ENCODE measurements at regions not wholly inside any gene's neighbourhood (a gene's known extent, or its start where the extent isn't known, plus 50 kb on each side); places are given as distances from the start of the nearest gene placed in this dataset.

- DNase-seq (ENCODE audit: low read depth): no peak
- Histone ChIP-seq H3K9me3 (ENCODE audit: control insufficient read depth, low read length) (peaks cover 6% of the 10 kb centered on the region), H3K36me3 (ENCODE audit: control insufficient read depth, insufficient read depth, low read length, severe bottlenecking) (no peaks in the 10 kb centered on the region), H3K9ac (ENCODE audit: low read length) (no peak overlapping the region), H3K27me3 (replicated peaks; ENCODE audit: control insufficient read depth, insufficient read depth, low read length) (no peaks in the 10 kb centered on the region), H3K4me1 (ENCODE audit: control insufficient read depth, insufficient read depth, low read length) (peaks cover 5% of the 10 kb centered on the region), H3K4me3 (ENCODE audit: low read length) (no peak overlapping the region)
Observed at GRCh38 chr12:29940811-29941210, 157.1 kb upstream of the TMTC1 start.

GRCh38 chr12:29930503-29930902, 146.8 kb upstream of the TMTC1 start:
- Histone ChIP-seq H3K36me3 (ENCODE audit: control insufficient read depth, insufficient read depth, low read length, severe bottlenecking) (no peaks in the 10 kb centered on the region), H3K27me3 (replicated peaks; ENCODE audit: control insufficient read depth, insufficient read depth, low read length) (peaks cover 8% of the 10 kb centered on the region), H3K4me3 (ENCODE audit: low read length) (no peak overlapping the region), H3K4me1 (ENCODE audit: control insufficient read depth, insufficient read depth, low read length) (no peaks in the 10 kb centered on the region), H3K9me3 (ENCODE audit: control insufficient read depth, low read length) (no peaks in the 10 kb centered on the region), H3K9ac (ENCODE audit: low read length) (no peak overlapping the region)
- no peak for DNase-seq (ENCODE audit: low read depth)

GRCh38 chr12:29929295-29929694, 145.6 kb upstream of the TMTC1 start:
- DNase-seq (ENCODE audit: low read depth): no peak
- peaks cover 8% of the 10 kb centered on the region for H3K27me3 ChIP-seq (replicated peaks; ENCODE audit: control insufficient read depth, insufficient read depth, low read length)
- no peak overlapping the region for H3K4me3 ChIP-seq (ENCODE audit: low read length)
- no peaks in the 10 kb centered on the region for H3K4me1 ChIP-seq (ENCODE audit: control insufficient read depth, insufficient read depth, low read length)
- no peaks in the 10 kb centered on the region for H3K36me3 ChIP-seq (ENCODE audit: control insufficient read depth, insufficient read depth, low read length, severe bottlenecking)
- H3K9ac ChIP-seq (ENCODE audit: low read length): no peak overlapping the region
- H3K9me3 ChIP-seq (ENCODE audit: control insufficient read depth, low read length): no peaks in the 10 kb centered on the region

GRCh38 chr12:29921307-29921706, 137.6 kb upstream of the TMTC1 start:
- Histone ChIP-seq H3K9ac (ENCODE audit: low read length) (no peak overlapping the region), H3K4me3 (ENCODE audit: low read length) (no peak overlapping the region), H3K36me3 (ENCODE audit: control insufficient read depth, insufficient read depth, low read length, severe bottlenecking) (no peaks in the 10 kb centered on the region), H3K4me1 (ENCODE audit: control insufficient read depth, insufficient read depth, low read length) (no peaks in the 10 kb centered on the region), H3K27me3 (replicated peaks; ENCODE audit: control insufficient read depth, insufficient read depth, low read length) (no peaks in the 10 kb centered on the region), H3K9me3 (ENCODE audit: control insufficient read depth, low read length) (no peaks in the 10 kb centered on the region)
- no peak for DNase-seq (ENCODE audit: low read depth)

GRCh38 chr12:29908157-29908556, 124.4 kb upstream of the TMTC1 start:
- no peak overlapping the region for H3K9ac ChIP-seq (ENCODE audit: low read length)
- DNase-seq (ENCODE audit: low read depth): no peak

GRCh38 chr12:29907461-29907860, 123.7 kb upstream of the TMTC1 start:
- Histone ChIP-seq H3K4me3 (ENCODE audit: low read length) (no peak overlapping the region), H3K4me1 (ENCODE audit: control insufficient read depth, insufficient read depth, low read length) (no peaks in the 10 kb centered on the region)

More at GRCh38 chr12:29908157-29908556, 124.4 kb upstream of the TMTC1 start:
- Histone ChIP-seq H3K9me3 (ENCODE audit: control insufficient read depth, low read length) (no peaks in the 10 kb centered on the region), H3K36me3 (ENCODE audit: control insufficient read depth, insufficient read depth, low read length, severe bottlenecking) (no peaks in the 10 kb centered on the region), H3K4me3 (ENCODE audit: low read length) (no peak overlapping the region), H3K4me1 (ENCODE audit: control insufficient read depth, insufficient read depth, low read length) (no peaks in the 10 kb centered on the region), H3K27me3 (replicated peaks; ENCODE audit: control insufficient read depth, insufficient read depth, low read length) (no peaks in the 10 kb centered on the region)

GRCh38 chr12:29902043-29902442, 118.3 kb upstream of the TMTC1 start:
- Histone ChIP-seq H3K4me3 (ENCODE audit: low read length) (no peak overlapping the region), H3K27me3 (replicated peaks; ENCODE audit: control insufficient read depth, insufficient read depth, low read length) (no peaks in the 10 kb centered on the region), H3K9me3 (ENCODE audit: control insufficient read depth, low read length) (no peaks in the 10 kb centered on the region), H3K36me3 (ENCODE audit: control insufficient read depth, insufficient read depth, low read length, severe bottlenecking) (no peaks in the 10 kb centered on the region), H3K4me1 (ENCODE audit: control insufficient read depth, insufficient read depth, low read length) (no peaks in the 10 kb centered on the region), H3K9ac (ENCODE audit: low read length) (no peak overlapping the region)
- DNase-seq (ENCODE audit: low read depth): no peak

More at GRCh38 chr12:29907461-29907860, 123.7 kb upstream of the TMTC1 start:
- no peaks in the 10 kb centered on the region for H3K9me3 ChIP-seq (ENCODE audit: control insufficient read depth, low read length)
- no peak overlapping the region for H3K9ac ChIP-seq (ENCODE audit: low read length)
- H3K36me3 ChIP-seq (ENCODE audit: control insufficient read depth, insufficient read depth, low read length, severe bottlenecking): no peaks in the 10 kb centered on the region
- no peaks in the 10 kb centered on the region for H3K27me3 ChIP-seq (replicated peaks; ENCODE audit: control insufficient read depth, insufficient read depth, low read length)
- no peak for DNase-seq (ENCODE audit: low read depth)

- no peak for DNase-seq (ENCODE audit: low read depth)
- H3K27me3 ChIP-seq (replicated peaks; ENCODE audit: control insufficient read depth, insufficient read depth, low read length): no peaks in the 10 kb centered on the region
- H3K4me3 ChIP-seq (ENCODE audit: low read length): no peak overlapping the region
- no peaks in the 10 kb centered on the region for H3K36me3 ChIP-seq (ENCODE audit: control insufficient read depth, insufficient read depth, low read length, severe bottlenecking)
- no peaks in the 10 kb centered on the region for H3K4me1 ChIP-seq (ENCODE audit: control insufficient read depth, insufficient read depth, low read length)
- H3K9ac ChIP-seq (ENCODE audit: low read length): no peak overlapping the region
- no peaks in the 10 kb centered on the region for H3K9me3 ChIP-seq (ENCODE audit: control insufficient read depth, low read length)
Observed at GRCh38 chr12:29901585-29901984, 117.8 kb upstream of the TMTC1 start.

GRCh38 chr12:29899212-29899931, 115.6 kb upstream of the TMTC1 start:
- Histone ChIP-seq H3K27me3 (replicated peaks; ENCODE audit: control insufficient read depth, insufficient read depth, low read length) (no peaks in the 10 kb centered on the region), H3K36me3 (ENCODE audit: control insufficient read depth, insufficient read depth, low read length, severe bottlenecking) (no peaks in the 10 kb centered on the region), H3K9ac (ENCODE audit: low read length) (no peak overlapping the region), H3K4me3 (ENCODE audit: low read length) (no peak overlapping the region), H3K9me3 (ENCODE audit: control insufficient read depth, low read length) (no peaks in the 10 kb centered on the region), H3K4me1 (ENCODE audit: control insufficient read depth, insufficient read depth, low read length) (no peaks in the 10 kb centered on the region)
- DNase-seq (ENCODE audit: low read depth): no peak

GRCh38 chr12:29895966-29896365, 112.2 kb upstream of the TMTC1 start:
- no peaks in the 10 kb centered on the region for H3K36me3 ChIP-seq (ENCODE audit: control insufficient read depth, insufficient read depth, low read length, severe bottlenecking)
- H3K9me3 ChIP-seq (ENCODE audit: control insufficient read depth, low read length): no peaks in the 10 kb centered on the region
- no peak for DNase-seq (ENCODE audit: low read depth)
- H3K27me3 ChIP-seq (replicated peaks; ENCODE audit: control insufficient read depth, insufficient read depth, low read length): no peaks in the 10 kb centered on the region
- no peak overlapping the region for H3K9ac ChIP-seq (ENCODE audit: low read length)
- no peak overlapping the region for H3K4me3 ChIP-seq (ENCODE audit: low read length)
- H3K4me1 ChIP-seq (ENCODE audit: control insufficient read depth, insufficient read depth, low read length): no peaks in the 10 kb centered on the region

- no peaks in the 10 kb centered on the region for H3K36me3 ChIP-seq (ENCODE audit: control insufficient read depth, insufficient read depth, low read length, severe bottlenecking)
- DNase-seq (ENCODE audit: low read depth): no peak
- H3K27me3 ChIP-seq (replicated peaks; ENCODE audit: control insufficient read depth, insufficient read depth, low read length): no peaks in the 10 kb centered on the region
- no peak overlapping the region for H3K9ac ChIP-seq (ENCODE audit: low read length)
- no peaks in the 10 kb centered on the region for H3K4me1 ChIP-seq (ENCODE audit: control insufficient read depth, insufficient read depth, low read length)
- H3K9me3 ChIP-seq (ENCODE audit: control insufficient read depth, low read length): no peaks in the 10 kb centered on the region
- no peak overlapping the region for H3K4me3 ChIP-seq (ENCODE audit: low read length)
Observed at GRCh38 chr12:29893002-29893401, 109.3 kb upstream of the TMTC1 start.

GRCh38 chr12:29891792-29892191, 108.0 kb upstream of the TMTC1 start:
- no peak overlapping the region for H3K4me3 ChIP-seq (ENCODE audit: low read length)
- H3K9ac ChIP-seq (ENCODE audit: low read length): no peak overlapping the region
- no peaks in the 10 kb centered on the region for H3K4me1 ChIP-seq (ENCODE audit: control insufficient read depth, insufficient read depth, low read length)
- no peaks in the 10 kb centered on the region for H3K9me3 ChIP-seq (ENCODE audit: control insufficient read depth, low read length)
- no peak for DNase-seq (ENCODE audit: low read depth)
- no peaks in the 10 kb centered on the region for H3K36me3 ChIP-seq (ENCODE audit: control insufficient read depth, insufficient read depth, low read length, severe bottlenecking)
- no peaks in the 10 kb centered on the region for H3K27me3 ChIP-seq (replicated peaks; ENCODE audit: control insufficient read depth, insufficient read depth, low read length)
